Left ventricle myocardium inferior (tissue), 1 donor: ENCODE measurements at regions not wholly inside any gene's neighbourhood (a gene's known extent, or its start where the extent isn't known, plus 50 kb on each side); places are given as distances from the start of the nearest gene placed in this dataset.

Experiments used
- DNase-seq: peaks from one replicate; pipeline ENCODE4 v3.0.0-alpha.2; 2020
- H3K27ac ChIP-seq: fragments of 200-600 bp; replicated peaks from 2 replicates; pipeline ENCODE4 v1.8.0; 2021
- H3K27me3 ChIP-seq: fragments of 200-600 bp; 2 replicates; pipeline ENCODE4 v1.8.0; 2021; ENCODE audit warnings: low read depth
- H3K36me3 ChIP-seq: fragments of 200-600 bp; 2 replicates; pipeline ENCODE4 v1.8.0; 2021
- H3K4me1 ChIP-seq: fragments of 200-600 bp; 2 replicates; pipeline ENCODE4 v1.8.0; 2021
- H3K4me3 ChIP-seq: fragments of 200-600 bp; 2 replicates; pipeline ENCODE4 v1.8.0; 2021; ENCODE audit warnings: mild to moderate bottlenecking, moderate library complexity
- H3K9me3 ChIP-seq: fragments of 200-600 bp; replicated peaks from 2 replicates; pipeline ENCODE4 v1.8.0; 2021
- CTCF ChIP-seq: fragments of 200-600 bp; IDR thresholded peaks from 2 replicates; pipeline ENCODE4 v1.8.0; 2021; ENCODE audit warnings: antibody characterized with exemption, mild to moderate bottlenecking, borderline replicate concordance
- intact Hi-C: fragments of 100-400 bp; cut with micrococcal nuclease; formaldehyde crosslinking; loops from one replicate; pipeline ENCODE4 v1.11.0; 2022
- donor health status: DM: no; HTN: yes; CAD: no; lungs with severe emphysema.

- intact Hi-C loops, result no loop called here
- TF ChIP-seq CTCF, result no peak
- Histone ChIP-seq H3K36me3 (no peaks in the 10 kb centered on the region), H3K4me1 (peaks cover 20% of the 10 kb centered on the region), H3K9me3 (no peaks in the 10 kb centered on the region), H3K4me3 (no peak overlapping the region), H3K27me3 (no peaks in the 10 kb centered on the region), H3K27ac (no peak overlapping the region)
- no peak for DNase-seq
These were observed 84.3 kb downstream of the TENT5C start for GRCh38 chr1:117689997-117690625.

- H3K4me3 ChIP-seq, result no peak overlapping the region
- H3K27me3 ChIP-seq, result peaks cover 4% of the 10 kb centered on the region
- TF ChIP-seq CTCF, result no peak
- intact Hi-C loops, result no loop called here
- peaks cover 15% of the 10 kb centered on the region for H3K4me1 ChIP-seq
- H3K36me3 ChIP-seq, result no peaks in the 10 kb centered on the region
- H3K27ac ChIP-seq, result no peak overlapping the region
- DNase-seq, result no peak
- H3K9me3 ChIP-seq, result no peaks in the 10 kb centered on the region
These were observed 86.1 kb downstream of the TENT5C start for GRCh38 chr1:117691942-117692341.

- TF ChIP-seq CTCF, result no peak
These were observed 88.7 kb downstream of the TENT5C start for GRCh38 chr1:117694543-117694942.

GRCh38 chr1:117695796-117696490 lies 90.1 kb downstream of the TENT5C start:
- TF ChIP-seq CTCF, result no peak
- intact Hi-C loops, result no loop called here
- Histone ChIP-seq H3K27ac (peak overlapping the region; percentile 74), H3K27me3 (peaks cover 4% of the 10 kb centered on the region), H3K4me1 (peaks cover 19% of the 10 kb centered on the region), H3K36me3 (no peaks in the 10 kb centered on the region), H3K4me3 (peak overlapping the region; percentile 17), H3K9me3 (no peaks in the 10 kb centered on the region)
- no peak for DNase-seq

More at GRCh38 chr1:117694543-117694942, 88.7 kb downstream of the TENT5C start:
- no peak for DNase-seq
- H3K9me3 ChIP-seq, result no peaks in the 10 kb centered on the region
- peaks cover 19% of the 10 kb centered on the region for H3K4me1 ChIP-seq
- H3K36me3 ChIP-seq, result no peaks in the 10 kb centered on the region
- intact Hi-C loops, result no loop called here
- no peak overlapping the region for H3K27ac ChIP-seq
- H3K27me3 ChIP-seq, result peaks cover 4% of the 10 kb centered on the region
- H3K4me3 ChIP-seq, result no peak overlapping the region

- Histone ChIP-seq H3K4me3 (no peak overlapping the region), H3K27ac (peak overlapping the region; percentile 74), H3K36me3 (no peaks in the 10 kb centered on the region), H3K9me3 (no peaks in the 10 kb centered on the region), H3K27me3 (peaks cover 4% of the 10 kb centered on the region), H3K4me1 (peaks cover 19% of the 10 kb centered on the region)
- intact Hi-C loops, result no loop called here
- no peak for TF ChIP-seq CTCF
- no peak for DNase-seq
These were observed 90.7 kb downstream of the TENT5C start for GRCh38 chr1:117696561-117696960.
